NCI-H1417 treated with DMSO at 0.1 percent for 48 hours (cell line): ENCODE measurements at regions not wholly inside any gene's neighbourhood (a gene's known extent, or its start where the extent isn't known, plus 50 kb on each side); places are given as distances from the start of the nearest gene placed in this dataset.

ENCODE experiments used
- DNase-seq: peaks from one replicate; lab custom pipeline; 2025; lab: John Stamatoyannopoulos, UW

DNA sequence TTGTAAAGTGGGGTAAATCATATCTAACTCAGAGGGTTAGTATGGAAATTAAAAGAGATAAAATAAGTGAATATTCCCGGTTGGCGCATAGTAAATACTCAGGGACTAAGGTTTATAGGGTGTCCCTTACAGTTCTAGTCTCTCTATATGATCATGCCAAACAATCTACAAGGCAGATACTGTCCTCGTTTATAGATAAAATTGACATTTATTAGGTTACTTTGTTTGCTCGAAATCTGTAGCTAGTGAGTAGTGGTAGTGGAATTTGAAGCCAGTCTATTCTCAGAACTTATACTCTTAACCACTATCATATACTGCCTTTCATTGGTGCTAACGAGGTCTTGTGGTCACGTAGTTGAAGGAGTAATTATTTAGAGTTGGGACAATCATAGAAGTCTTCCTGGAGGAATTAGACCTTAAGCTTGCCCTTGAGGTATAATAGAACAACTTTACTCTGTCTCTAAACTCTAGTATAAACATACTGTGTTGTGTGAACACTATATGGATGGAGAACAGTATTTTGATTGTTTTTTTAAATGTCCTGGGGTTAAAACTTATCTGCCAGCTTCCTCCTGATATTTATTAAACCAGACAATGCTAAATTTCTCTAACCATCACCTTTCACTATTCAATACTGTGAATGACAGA lies 324.0 kb downstream of the STIM2 start:
- no peak for DNase-seq

DNA sequence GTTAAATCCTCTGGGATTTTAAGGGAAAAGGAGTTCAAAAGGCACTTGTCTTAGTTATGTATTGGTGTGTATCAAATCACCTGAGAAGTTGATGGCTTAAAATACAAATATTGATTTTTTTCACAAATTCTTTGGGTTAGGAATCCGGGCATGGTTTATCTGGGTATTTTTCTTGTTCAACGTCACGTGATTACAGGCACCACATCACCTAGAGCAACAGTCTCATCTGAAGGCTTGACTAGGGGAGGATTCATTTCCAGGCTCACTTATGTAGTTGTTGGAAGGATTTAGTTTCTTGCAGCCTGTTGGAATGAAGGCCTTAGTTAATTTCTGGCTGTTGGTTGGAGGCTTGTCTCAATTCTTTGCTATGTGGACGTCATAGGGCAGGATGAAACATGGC lies 326.1 kb downstream of the STIM2 start:
- DNase-seq, result no peak

DNA sequence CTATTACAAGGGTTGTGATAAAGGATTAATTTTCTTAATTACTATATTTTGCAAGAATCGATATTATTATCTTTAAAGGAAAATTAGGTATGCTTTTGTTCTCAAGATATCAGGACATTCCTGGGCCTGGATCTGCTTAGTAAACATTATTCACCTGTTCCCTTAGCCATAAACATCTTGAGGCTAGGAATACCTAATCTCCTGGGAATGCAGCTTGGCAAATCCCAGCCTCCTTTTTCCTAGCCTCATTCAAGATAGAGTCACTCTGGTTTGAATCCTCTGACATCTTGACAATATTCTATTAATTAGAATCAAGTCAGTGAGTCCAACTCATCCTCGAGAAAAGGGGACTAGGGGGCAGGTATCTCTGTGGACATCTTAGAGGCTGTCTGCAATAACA lies 327.1 kb downstream of the STIM2 start:
- DNase-seq, result no peak

DNA sequence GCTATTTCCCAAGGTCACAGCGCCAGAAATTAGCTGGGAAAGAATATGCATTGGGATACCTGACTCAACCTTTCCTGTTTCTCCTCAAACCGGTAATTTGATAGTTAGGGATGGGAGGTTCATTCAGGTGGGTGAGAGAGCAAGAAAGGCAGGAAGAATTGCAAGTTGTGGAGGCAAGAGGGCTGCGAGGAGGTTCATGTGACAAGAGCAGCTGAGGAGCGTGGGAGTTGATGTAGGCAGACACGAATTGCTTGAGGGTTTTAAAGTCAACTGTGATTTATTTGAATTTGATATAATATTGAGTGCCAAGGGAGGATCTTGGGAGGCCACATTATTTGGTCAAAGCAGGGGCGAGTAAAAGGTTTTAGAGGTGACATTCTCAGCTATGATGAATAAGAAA lies 329.0 kb downstream of the STIM2 start:
- no peak for DNase-seq

DNA sequence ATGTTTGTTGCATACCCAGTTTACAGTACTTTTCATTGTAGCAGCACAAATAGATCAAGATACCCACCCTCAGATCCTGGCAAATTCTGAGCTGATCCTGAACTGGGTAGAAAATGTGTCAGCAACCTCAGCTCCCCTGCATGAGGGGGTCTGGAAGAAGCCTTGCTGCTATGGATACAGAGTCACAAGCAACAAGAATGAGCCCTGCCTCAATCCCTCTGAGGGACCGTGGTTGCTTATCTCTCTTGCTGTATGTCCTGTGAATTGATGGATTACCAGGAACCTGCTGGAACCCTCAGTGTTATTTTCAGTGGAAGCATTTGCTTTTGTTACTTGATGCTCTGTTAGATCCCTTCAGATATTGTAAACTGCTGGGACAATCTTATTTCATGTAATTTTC lies 331.0 kb downstream of the STIM2 start:
- no peak for DNase-seq

DNA sequence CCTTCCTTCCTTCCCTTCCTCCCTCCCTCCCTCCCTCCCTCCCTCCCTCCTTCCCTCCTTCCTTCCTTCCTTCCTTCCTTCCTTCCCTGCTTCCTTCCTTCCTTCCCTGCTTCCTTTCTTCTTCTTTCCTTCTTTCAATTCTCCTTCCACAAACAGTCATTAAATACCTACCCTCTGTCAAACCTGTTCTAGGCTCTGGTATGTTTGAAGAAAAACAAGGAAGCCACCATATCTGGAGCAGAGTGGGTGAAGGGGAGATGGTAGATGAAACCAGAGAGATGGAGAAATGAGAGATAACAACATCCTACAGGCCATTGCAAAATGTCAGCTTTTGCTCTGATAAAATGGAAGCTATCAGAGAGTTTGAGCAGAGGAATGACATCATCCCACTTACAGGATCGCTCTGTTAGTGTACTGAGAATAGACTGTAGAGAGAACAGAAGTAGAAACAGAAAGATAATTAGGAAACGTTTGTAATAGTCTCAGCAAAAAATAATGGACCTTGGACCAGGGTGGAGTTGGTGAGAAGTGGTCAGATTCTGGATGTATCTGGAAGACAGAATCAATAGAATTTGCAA lies 334.0 kb downstream of the STIM2 start:
- no peak for DNase-seq

DNA sequence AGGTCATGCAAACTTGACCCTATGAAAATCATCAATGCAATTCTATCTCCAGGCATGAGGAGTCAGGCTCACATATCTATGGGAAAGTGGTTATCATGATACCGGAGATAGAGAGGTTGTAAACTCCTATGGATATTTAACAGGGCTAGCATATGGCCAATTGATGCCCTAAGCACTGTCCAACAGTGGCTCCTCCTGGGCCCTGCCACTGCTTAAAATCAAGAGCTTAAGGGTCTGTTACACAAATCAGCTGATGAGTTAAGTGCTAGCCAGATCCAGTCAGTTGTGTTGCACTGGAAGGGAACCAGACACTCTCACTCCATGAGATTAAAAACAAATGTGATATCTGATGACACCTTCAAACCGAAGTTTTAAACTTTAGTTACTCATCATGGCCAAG lies 337.6 kb downstream of the STIM2 start:
- no peak for DNase-seq

DNA sequence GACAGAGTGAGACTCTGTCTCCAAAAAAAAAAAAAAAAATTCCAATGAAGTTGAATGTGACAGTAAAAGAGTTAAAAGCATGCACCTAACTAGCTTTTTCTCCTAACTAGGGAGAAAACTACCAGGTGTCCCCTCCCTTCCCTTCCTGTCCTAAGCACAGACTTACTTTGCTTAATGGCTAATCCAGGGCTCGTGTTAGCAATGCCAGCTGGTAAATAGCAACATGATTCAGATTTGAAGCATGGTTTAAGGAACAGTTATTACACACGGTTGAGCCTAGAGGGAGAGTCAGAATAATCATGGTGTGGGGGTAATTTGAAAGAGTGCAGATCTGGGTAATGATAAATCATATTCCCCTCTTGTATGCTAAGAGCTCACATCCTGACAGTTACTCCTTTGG lies 338.3 kb downstream of the STIM2 start:
- DNase-seq, result no peak

DNA sequence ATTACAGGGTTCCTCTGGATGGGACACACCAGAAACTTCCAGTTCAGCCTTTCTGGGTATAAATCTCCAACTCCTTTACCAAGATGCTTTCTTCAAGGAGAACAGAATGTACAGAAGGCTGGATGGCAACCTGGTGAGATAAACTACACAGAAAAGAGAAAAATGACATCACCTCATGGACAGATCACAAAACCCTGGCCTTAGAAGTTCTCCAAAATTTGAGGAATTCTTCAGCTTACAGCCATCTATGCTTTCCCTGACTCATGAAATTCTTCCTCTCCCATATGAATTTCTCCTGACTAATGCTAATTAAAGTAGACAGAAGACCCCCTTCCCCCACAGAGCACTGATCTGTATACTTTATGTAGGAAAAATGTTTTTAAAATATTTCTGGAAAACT lies 345.4 kb downstream of the STIM2 start:
- DNase-seq, result no peak

DNA sequence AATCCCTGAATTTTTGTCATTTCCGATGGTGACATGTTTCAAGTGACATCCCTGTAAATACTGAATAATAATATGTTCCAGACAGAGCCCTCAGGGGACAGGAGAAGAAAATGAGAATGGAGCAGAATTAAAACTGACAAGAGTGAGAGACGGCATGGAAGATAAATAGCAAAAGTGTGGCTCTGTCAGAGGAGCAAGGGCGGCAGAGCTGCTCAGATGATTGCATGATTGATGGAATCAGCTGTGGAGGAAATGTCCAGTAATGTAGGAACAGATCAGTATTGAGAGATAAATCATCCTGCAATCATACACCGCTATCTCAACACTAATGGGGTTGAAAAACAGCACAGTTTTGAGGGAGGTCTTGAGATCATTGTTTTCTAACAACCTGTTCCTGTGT lies 350.3 kb downstream of the STIM2 start:
- DNase-seq, result no peak

DNA sequence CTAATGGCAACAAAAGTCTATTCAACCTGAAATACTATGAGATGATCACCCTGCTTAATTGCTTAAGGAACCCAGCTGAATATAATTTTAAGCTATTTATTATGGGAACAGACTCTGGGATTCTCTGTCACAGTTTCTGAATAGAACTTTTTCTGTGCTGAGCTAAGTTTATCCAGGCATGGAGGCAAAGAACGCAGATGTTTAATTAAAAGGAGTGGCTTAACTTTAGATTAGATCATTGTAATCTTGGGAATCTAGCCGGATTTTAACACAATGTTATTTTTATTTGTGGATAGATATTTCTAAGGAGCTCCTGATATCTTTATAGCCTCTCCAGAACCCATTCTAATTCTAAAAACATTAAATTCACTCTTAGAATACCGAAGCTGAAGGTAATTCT lies 353.4 kb downstream of the STIM2 start:
- no peak for DNase-seq

DNA sequence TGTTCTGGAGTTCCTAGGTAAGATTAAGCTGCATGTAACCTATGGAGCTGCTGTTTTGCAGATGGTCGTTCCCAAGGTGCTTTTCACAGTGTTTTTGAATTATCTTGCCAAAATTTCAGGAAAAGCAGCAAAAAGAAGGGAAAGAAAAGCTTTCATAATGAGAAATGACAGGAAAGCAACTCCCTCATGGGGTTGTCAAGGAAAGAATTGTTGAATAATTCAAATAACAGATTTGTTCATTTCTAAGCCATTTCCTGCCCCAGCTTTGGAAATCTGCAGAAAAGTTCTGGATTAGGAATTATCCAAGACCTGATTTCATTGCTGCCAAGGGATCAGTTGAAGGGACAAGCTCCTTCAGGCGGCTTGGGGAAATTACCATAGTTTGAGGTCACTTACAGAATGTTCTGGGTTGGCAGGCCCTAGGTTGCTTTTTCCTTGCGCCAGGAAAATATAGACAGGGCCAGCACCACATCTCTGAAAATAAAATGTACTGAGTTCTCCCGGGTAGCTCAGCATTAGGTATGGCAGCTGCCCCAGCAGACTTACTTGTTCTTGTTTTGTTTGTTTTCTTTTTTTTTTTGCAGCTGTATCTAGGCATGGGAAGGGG lies 354.7 kb downstream of the STIM2 start:
- DNase-seq, result no peak

DNA sequence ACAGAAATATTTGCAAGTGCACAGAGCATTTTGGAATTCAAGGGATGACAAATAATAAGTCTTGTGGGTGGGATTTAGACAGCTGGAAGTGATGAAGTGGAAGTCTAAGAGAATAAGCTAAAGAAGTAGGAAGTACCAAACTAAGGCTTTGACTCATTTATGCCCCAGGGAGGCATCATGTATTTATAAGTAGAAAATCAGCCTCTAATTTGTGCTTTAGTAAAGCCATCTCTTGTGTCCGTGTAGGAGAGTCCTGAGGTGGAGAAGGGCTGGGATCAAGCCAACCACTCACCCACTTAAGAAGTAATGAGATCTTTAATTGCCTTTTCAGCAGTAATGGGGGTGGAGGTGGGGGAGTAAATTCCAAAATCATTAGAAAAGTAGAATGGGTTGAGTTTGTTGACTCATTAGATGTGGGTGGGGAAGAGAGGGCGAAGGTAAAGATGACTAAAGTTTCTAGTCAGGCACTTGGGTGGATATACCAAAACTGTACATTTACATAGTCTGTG lies 356.7 kb downstream of the STIM2 start:
- DNase-seq, result no peak

DNA sequence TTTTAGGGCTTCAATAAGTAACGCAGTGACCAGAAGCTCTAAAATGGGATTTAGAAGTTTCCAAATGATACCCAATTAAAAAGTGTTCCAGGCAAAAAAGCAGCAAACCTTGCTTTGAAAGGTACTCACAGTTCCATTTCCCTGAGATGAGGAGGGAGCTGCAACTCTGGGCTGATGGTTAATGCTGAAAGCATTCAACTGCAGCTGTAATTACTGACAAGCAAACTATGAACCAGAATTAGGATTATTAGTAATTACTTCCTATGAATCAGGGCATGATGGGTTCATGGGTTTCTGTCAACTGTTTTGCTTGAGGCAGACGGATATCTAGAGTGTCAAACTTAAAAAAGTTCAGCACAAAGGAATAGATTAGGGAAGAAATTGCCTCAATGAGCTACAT lies 357.4 kb downstream of the STIM2 start:
- no peak for DNase-seq

DNA sequence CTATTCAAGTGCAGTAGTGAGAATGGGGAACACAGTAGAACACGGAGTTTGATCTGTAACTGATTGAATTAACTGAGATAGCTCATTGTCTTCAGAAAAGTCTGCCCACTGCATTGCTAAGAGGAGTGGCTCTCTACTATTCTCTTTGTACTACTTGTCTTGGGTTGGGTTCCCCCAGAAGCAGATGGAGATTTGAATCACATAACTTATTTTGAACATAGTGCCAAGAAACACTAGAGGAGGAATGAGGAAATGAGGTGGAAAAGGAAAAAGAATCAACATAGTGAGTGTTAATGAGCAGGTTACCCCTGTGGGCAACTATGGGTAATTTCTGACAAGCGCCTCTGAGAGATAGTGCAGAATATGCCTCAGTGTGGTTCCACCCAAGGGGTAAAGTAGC lies 362.7 kb downstream of the STIM2 start:
- DNase-seq, result no peak

DNA sequence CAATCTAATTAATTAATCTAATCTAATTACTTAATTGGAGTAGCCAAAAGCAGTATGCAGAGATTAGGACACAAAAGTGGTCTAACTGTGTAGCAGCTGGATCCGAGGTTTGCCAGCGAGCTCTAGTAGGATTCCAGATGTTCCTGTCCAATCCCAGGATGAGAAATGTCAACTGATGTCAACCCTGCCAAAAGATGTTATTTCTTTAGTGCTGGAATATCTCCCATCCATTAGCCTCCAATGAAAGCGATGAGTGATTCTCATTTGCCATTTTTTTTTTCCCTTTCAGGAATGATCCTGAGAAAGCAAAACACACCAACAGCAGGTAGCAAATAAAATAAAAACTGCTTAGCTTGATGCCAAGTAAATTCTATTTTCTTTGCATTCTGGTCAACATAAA lies 372.9 kb downstream of the STIM2 start:
- no peak for DNase-seq

DNA sequence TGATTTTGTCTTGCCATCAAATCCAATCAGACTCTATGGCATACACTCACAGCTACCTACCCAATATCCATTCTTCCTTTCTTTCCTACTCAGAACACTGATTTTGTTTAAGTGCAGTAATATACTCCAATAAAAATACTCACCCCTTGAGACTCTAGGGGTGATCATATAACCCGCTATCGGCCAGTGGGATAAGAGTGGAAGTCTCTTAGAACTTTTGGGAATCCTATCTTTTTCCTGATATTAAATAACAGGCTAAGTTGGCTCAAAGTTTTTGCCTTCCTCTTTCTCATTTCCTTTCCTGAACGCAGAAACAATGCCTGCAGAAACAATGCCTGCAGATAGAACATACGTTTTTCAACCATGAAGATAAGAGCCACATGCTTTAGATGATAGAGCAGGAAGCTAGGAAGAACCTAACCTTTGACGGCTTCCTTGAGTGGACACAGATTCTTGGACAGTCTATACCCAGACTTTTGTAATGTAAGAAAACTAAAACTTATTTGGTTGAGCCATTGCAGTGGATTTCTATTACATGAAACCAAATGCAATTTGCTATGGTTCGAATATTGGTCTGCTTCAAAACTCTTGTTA lies 373.8 kb downstream of the STIM2 start:
- DNase-seq, result no peak

DNA sequence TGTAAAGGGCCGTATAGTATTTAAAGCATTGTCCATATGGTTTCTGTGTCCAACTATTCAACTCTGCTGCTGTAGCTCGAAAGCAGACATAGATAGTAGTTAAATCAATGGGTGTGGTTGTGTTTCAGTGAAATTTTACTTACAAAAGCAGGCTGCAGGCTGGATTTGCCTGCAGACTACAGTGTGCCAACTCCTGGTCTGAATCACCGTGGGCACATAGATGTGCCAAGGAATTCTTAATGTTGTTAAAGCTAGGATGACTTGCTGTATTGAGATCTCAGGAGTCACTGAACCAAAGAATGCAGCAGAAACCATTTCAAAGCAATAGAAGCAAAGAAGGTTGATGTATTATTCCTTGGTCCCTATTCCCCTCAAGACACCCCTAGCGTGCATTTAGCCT lies 379.0 kb downstream of the STIM2 start:
- no peak for DNase-seq

DNA sequence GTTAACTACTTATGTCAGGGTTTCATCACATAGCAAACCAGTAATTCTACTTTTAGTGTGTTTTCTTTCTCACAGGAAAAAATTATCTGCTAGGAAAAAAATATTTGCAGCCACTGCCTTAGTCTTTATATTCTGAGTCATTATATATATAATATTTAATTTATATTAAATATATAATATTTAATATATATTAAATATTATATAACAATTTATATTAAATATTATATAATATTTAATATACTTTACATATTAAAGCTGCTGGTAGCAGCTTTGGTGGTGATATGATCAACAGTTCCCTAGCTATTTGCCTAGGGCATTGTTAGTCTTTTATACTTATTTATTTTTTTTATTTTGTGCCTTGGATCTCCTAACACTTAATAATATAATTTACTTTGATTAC lies 381.6 kb downstream of the STIM2 start:
- DNase-seq, result no peak

DNA sequence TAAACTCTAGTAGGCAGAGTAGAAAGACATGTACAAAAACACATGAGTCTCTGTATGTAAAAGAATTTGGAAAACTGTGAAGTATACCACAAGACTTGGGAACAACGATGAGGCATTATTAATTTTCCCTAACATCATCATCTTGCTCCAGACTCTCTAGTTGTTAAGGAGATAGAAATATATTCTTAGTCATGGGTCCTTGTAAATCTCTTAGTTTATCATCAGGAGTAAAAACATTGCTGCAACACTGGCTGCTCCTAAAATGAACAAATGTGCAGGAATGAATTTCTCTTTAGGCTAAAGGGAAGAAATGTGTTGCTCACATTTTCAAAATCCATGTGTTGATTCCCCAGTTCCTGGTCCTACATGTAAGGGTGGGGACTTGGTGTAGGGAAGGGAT lies 384.6 kb downstream of the STIM2 start:
- no peak for DNase-seq

DNA sequence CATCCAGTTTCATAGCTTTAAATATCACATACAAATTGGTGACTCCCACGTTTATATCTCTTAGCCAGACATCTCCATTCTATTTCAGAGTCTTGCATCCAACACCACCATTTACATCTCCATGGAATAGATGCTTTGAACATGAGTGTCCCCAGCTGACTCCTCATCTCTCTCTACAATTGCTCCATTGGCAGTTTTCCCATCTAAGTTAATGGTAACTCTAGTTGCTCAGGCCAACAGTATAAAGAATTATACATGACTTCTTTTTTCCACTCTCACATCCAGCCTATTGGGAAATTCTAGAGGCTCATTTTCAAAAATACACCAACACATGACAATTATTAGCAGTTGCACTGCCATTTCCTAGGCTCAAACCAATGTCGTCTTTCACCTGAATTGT lies 388.2 kb downstream of the STIM2 start:
- no peak for DNase-seq

DNA sequence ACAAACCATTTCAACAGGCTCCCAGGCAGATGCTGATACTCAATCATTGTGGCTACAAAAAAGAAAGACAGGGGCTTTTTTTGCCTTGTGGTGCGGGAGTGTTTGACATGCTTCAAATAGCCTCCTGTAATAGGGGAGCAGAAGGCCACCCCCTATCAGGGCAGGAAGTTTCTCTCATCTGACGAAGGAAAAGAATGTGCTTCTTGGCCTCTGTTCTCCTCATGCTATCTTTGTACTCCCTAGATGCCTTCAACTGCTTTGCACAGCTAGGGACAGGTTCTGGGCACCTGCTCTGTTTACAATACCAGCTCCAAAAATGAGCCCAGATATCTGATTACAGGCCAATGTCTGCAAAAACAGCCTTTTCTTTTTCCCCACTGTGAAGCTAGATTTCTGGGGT lies 391.1 kb downstream of the STIM2 start:
- DNase-seq, result no peak

DNA sequence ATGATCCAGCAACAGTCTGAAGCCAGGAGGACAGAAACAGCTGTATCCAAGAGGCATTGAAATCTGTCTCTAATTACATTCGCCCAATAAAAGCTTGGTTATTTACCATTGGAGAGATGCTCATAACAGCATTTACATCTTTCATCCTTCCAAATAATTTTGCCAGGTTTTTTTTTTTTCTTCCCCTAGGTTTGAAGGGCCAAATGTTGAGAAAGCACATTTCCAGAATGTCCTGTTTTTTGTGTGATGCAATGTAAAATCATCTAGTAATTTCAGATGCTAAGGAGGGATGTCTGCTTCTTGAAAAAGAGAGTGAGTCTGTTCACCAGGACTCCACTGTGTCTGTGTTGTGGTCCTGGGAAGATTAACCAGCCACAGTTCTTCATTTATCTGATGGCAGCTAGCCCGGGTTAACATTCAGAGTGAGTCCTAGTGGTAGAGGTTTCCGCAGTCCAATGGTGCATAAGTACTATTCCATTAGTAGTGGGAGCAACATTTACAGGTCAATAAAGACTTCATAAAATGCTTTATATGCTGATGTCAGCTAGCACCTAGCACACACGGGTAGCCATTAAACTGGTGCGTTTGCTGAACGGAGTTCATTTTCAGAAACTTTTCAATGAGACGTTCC lies 406.8 kb downstream of the STIM2 start:
- no peak for DNase-seq
